Fibroblast of villous mesenchyme (primary cell): ENCODE measurements at regions not wholly inside any gene's neighbourhood (a gene's known extent, or its start where the extent isn't known, plus 50 kb on each side); places are given as distances from the start of the nearest gene placed in this dataset.

Source experiments
- DNase-seq: peaks from one replicate; pipeline ENCODE4 v3.0.0-alpha.2; 2010; ENCODE audit warnings: low read depth
- H3K4me3 ChIP-seq: 2 replicates; pipeline ENCODE4 v1.5.1; 2011; ENCODE audit warnings: low read depth, mild to moderate bottlenecking, low read length
- TF ChIP-seq, protein P1 (sequence below): IDR thresholded peaks from 2 replicates; pipeline ENCODE4 v1.5.1; 2012; ENCODE audit warnings: low read depth, mild to moderate bottlenecking, low read length; ENCODE audit not compliant: insufficient read depth

DNA sequence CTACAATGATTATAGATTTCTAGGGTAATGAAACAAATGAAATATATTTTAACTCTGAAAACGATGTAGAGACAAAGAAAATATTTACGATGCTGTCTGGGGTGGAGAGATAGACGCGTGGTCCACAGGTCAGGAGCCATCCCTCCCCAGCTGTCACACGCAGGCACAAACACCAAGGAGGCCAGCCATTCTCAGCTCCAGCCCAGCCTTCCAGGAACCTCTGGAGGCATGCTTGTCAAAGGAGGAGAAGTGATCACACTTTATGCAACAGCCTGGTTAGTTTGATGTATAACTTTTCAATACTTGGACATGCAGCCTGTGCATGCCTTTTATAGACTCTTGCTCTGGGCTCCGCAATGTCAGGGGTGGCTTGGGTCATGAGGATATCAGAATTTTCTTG, 391.5 kb upstream of the MGMT start:
- DNase-seq = no peak
- TF ChIP-seq, protein P1, sequence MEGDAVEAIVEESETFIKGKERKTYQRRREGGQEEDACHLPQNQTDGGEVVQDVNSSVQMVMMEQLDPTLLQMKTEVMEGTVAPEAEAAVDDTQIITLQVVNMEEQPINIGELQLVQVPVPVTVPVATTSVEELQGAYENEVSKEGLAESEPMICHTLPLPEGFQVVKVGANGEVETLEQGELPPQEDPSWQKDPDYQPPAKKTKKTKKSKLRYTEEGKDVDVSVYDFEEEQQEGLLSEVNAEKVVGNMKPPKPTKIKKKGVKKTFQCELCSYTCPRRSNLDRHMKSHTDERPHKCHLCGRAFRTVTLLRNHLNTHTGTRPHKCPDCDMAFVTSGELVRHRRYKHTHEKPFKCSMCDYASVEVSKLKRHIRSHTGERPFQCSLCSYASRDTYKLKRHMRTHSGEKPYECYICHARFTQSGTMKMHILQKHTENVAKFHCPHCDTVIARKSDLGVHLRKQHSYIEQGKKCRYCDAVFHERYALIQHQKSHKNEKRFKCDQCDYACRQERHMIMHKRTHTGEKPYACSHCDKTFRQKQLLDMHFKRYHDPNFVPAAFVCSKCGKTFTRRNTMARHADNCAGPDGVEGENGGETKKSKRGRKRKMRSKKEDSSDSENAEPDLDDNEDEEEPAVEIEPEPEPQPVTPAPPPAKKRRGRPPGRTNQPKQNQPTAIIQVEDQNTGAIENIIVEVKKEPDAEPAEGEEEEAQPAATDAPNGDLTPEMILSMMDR = no peak
- H3K4me3 ChIP-seq = no peak overlapping the region

DNA sequence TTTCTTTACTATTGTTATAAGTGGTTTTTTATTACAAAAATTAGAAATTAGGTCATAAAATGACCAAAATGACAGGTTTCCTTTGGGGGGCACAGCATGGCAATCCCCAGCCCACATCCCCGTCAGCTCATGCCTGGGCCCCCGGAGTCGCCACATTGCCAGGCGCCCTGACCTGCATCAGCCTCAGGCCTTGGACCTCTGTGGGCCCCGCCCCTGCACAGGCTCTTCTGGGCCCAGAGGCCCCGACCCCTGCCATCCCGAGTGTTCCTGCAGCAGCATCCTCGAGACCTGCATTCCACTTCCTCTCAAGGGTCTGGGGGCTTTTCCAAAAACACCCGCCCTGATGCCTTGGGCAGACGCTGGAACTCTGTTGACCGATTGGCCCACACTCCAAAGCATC, 391.1 kb upstream of the MGMT start:
- TF ChIP-seq, protein P1 = no peak
- no peak for DNase-seq
- H3K4me3 ChIP-seq = no peak overlapping the region

DNA sequence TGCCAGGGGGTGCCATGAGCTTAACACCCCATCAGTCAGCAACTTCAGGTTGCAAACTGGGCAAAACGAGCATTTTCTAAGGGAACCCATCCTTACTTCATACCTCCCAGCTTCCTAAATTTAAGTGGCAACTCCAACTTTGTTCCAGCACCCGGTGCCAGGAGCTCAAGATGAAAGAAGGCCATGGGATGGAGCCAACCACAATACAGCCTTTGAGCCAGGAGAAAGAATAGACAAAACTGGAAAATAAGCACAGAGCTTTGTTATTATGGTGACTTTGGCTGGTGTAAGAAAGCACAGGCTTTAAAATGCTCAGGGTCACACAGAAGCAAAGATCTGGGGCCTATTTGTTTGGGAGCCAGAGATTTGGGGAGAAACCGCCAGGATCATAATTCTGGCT, 388.7 kb upstream of the MGMT start:
- TF ChIP-seq, protein P1 = no peak
- H3K4me3 ChIP-seq = no peak overlapping the region
- no peak for DNase-seq

DNA sequence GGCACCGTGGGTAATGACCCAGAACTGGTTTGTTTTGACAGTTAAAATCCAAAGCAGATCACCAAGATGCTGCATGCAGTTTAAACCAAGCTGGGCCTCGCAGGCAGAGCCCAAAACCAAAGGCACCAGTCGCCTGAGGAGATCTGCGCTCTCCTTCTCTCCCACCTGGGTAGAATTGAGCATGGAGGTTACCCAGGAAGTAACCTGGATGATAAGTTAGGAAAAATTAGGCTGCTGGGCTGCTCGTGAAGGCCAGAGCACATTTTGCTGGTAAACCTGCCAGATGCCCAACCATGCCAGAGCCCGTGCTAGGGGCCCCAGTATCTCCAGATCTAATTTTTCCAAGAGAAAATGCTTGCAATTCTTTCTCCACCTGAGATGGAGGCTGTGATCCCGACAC, 388.3 kb upstream of the MGMT start:
- TF ChIP-seq, protein P1 = no peak
- H3K4me3 ChIP-seq = no peak overlapping the region
- DNase-seq = no peak

DNA sequence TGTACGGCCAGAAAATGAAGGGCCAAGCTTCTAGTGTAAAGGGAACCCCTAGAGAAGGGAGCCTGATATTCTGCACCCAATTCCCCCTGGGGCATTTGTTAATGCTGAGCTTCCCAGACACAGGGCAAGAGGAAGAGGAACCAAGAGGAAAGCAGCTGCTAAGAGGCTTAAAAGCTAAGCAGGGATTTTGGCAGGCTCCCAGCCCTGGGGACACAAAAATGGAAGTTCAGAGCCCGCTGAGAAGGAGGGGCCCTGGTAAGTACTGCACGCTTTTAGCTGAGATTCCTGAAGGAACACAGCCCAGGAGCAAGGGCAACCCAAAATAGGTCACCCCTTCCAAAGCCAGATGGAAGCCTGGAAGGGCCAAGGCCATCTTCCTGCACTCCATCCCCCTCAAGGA, 387.3 kb upstream of the MGMT start:
- H3K4me3 ChIP-seq = no peak overlapping the region
- DNase-seq = no peak
- TF ChIP-seq, protein P1 = no peak

DNA sequence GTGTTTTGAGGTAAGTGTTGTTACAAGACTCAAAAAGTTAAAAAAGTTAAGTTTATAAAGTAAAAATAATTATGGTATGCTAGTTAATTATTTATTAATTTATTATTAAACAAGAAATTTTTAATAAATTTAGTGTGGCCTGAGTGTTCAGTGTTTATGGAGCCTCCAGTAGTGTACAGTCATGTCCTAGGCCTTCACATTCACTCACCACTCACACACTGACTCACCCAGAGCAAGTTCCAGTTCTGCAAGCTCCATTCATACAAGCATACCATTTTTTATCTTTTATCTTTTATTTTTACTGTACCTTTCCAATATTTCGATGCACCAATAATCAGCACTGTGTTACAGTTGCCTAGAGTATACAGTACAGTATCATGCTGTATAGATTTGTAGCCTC, 381.2 kb upstream of the MGMT start:
- DNase-seq = no peak
- TF ChIP-seq, protein P1 = no peak
- H3K4me3 ChIP-seq = no peak overlapping the region

DNA sequence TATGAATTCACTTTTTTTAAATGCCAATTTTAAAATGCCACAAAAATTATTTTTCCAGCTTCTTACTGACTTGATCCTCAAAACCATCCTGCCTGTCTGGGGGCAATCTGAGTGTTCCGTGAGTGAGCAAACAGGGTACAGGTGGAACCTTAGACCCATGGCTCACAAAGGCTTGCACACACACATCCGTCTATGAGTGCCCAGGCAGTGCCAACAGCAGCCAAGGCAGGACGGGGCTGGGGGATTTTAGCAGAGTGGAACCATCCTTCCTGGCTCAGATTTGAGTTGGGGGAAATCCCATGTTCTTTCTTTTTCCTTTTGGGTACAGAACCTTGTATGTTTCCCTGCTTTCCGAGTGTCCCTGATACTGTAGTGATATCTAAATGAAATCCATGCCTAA, 377.7 kb upstream of the MGMT start:
- TF ChIP-seq, protein P1 = no peak

More for the DNA sequence above, 377.7 kb upstream of the MGMT start:
- no peak for DNase-seq
- no peak overlapping the region for H3K4me3 ChIP-seq
